Endothelial cell (in vitro differentiated cells): ENCODE measurements at regions not wholly inside any gene's neighbourhood (a gene's known extent, or its start where the extent isn't known, plus 50 kb on each side); places are given as distances from the start of the nearest gene placed in this dataset.

ENCODE experiments used
- DNase-seq: peaks from one replicate; pipeline ENCODE4 v3.0.0; 2021; ENCODE audit warnings: low spot score
- H3K27ac Mint-ChIP-seq: one replicate; pipeline ENCODE4 v1.8.0; 2021; ENCODE audit warnings: mixed read lengths, inconsistent platforms; ENCODE audit not compliant: unreplicated experiment
- H3K27me3 Mint-ChIP-seq: one replicate; pipeline ENCODE4 v1.8.0; 2021; ENCODE audit warnings: mild to moderate bottlenecking, moderate library complexity, mixed read lengths, inconsistent platforms; ENCODE audit not compliant: unreplicated experiment
- H3K36me3 Mint-ChIP-seq: one replicate; pipeline ENCODE4 v1.8.0; 2021; ENCODE audit warnings: mild to moderate bottlenecking, low read depth, mixed read lengths, inconsistent platforms; ENCODE audit not compliant: unreplicated experiment
- H3K4me1 Mint-ChIP-seq: one replicate; pipeline ENCODE4 v1.8.0; 2021; ENCODE audit warnings: mild to moderate bottlenecking, mixed read lengths, inconsistent platforms; ENCODE audit not compliant: unreplicated experiment
- H3K4me3 Mint-ChIP-seq: one replicate; pipeline ENCODE4 v1.8.0; 2021; ENCODE audit warnings: mild to moderate bottlenecking, mixed read lengths, inconsistent platforms; ENCODE audit not compliant: unreplicated experiment
- H3K9me3 Mint-ChIP-seq: one replicate; pipeline ENCODE4 v1.8.0; 2021; ENCODE audit warnings: mixed read lengths, inconsistent platforms; ENCODE audit not compliant: unreplicated experiment
- TF ChIP-seq, protein P1 (sequence below): fragments of 200-600 bp; sonication (generic); IDR thresholded peaks from one replicate; pipeline ENCODE4 v1.5.0; 2021; ENCODE audit warnings: antibody characterized with exemption; ENCODE audit not compliant: unreplicated experiment

GRCh38 chr13:22243469-22244163, 572.7 kb downstream of the FGF9 start:
- Mint-ChIP-seq H3K36me3 (no peaks in the 10 kb centered on the region), H3K27ac (no peak overlapping the region), H3K4me1 (peaks cover 38% of the 10 kb centered on the region), H3K4me3 (no peak overlapping the region), H3K27me3 (no peaks in the 10 kb centered on the region), H3K9me3 (no peaks in the 10 kb centered on the region)
- DNase-seq: no peak
- TF ChIP-seq, protein P1, sequence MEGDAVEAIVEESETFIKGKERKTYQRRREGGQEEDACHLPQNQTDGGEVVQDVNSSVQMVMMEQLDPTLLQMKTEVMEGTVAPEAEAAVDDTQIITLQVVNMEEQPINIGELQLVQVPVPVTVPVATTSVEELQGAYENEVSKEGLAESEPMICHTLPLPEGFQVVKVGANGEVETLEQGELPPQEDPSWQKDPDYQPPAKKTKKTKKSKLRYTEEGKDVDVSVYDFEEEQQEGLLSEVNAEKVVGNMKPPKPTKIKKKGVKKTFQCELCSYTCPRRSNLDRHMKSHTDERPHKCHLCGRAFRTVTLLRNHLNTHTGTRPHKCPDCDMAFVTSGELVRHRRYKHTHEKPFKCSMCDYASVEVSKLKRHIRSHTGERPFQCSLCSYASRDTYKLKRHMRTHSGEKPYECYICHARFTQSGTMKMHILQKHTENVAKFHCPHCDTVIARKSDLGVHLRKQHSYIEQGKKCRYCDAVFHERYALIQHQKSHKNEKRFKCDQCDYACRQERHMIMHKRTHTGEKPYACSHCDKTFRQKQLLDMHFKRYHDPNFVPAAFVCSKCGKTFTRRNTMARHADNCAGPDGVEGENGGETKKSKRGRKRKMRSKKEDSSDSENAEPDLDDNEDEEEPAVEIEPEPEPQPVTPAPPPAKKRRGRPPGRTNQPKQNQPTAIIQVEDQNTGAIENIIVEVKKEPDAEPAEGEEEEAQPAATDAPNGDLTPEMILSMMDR: no peak

DNA sequence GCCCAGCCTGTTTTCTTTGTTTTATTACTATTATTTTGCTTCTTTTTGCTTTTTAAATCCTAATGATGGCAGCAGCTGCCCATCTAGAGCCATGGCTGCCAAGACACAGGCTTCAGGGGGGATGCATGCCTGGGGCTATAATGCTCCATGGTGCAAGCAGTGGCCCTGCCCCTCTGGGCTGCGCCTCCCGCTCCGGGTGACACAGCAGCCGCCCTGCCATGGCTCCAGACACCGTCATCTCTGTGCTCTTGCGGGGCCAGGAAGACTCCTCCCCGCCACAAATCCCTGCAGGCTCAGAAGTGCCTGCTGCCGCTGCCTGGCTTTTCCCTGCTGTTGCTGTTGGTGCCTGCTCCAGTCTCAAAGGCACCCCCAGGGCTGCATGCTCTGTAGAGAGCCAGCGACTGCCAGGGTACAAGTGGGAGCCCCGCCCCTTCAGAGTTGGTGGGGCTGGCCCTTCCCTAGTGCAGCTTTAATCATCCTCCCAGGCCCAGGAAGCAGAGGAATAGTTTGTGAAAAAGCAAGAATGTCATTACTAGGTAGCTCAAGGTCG, 581.5 kb downstream of the FGF9 start:
- H3K9me3 Mint-ChIP-seq: no peaks in the 10 kb centered on the region
- peaks cover 15% of the 10 kb centered on the region for H3K4me1 Mint-ChIP-seq
- H3K36me3 Mint-ChIP-seq: no peaks in the 10 kb centered on the region
- no peak for DNase-seq
- H3K4me3 Mint-ChIP-seq: no peak overlapping the region
- H3K27me3 Mint-ChIP-seq: no peaks in the 10 kb centered on the region
- no peak overlapping the region for H3K27ac Mint-ChIP-seq
- TF ChIP-seq, protein P1: no peak

- Mint-ChIP-seq H3K36me3 (no peaks in the 10 kb centered on the region), H3K9me3 (no peaks in the 10 kb centered on the region), H3K4me3 (no peak overlapping the region), H3K27ac (no peak overlapping the region), H3K27me3 (no peaks in the 10 kb centered on the region), H3K4me1 (peaks cover 8% of the 10 kb centered on the region)
- DNase-seq: no peak
- TF ChIP-seq, protein P1: no peak
These were observed 582.2 kb downstream of the FGF9 start for GRCh38 chr13:22253107-22253506.

DNA sequence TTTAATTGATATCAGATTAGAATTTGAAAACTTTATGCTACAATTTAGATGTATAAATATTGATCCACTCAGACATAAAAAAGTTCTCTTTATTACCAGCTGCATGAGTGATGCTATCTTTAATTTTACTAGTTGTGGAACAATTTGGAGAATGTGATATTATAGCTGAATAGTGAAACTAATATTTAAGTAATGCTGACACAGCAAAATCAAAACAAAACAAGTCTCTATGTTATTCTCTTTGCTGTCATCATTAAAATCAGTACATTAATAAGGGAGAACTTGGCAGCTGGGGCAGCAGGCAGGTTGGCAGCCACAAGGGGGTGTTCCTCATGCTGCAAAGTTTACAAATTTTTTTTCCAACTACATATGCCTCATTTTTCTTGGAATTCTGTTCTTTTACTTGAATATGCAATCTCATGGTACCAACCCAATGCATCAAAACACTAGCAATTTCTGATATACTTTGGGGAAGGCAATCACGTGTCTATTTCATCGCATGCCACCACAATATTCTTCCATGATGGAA, 585.3 kb downstream of the FGF9 start:
- H3K4me1 Mint-ChIP-seq: peaks cover 2% of the 10 kb centered on the region
- no peak overlapping the region for H3K4me3 Mint-ChIP-seq
- no peak overlapping the region for H3K27ac Mint-ChIP-seq
- DNase-seq: no peak
- H3K36me3 Mint-ChIP-seq: no peaks in the 10 kb centered on the region
- TF ChIP-seq, protein P1: peak; percentile 53
- H3K27me3 Mint-ChIP-seq: peaks cover 1% of the 10 kb centered on the region
- no peaks in the 10 kb centered on the region for H3K9me3 Mint-ChIP-seq
